HEK293 (cell line): ENCODE measurements at regions not wholly inside any gene's neighbourhood (a gene's known extent, or its start where the extent isn't known, plus 50 kb on each side); places are given as distances from the start of the nearest gene placed in this dataset.

ENCODE experiments used
- BCL11B ChIP-seq: fragments of 450-650 bp; formaldehyde crosslinking; IDR thresholded peaks from 2 replicates; pipeline ENCODE4 v1.5.1; 2016; ENCODE audit warnings: low read depth, missing biosample characterization, missing genetic modification characterization
- GLI2 ChIP-seq: fragments of 450-650 bp; formaldehyde crosslinking; IDR thresholded peaks from 2 replicates; pipeline ENCODE4; 2017; ENCODE audit warnings: missing biosample characterization, missing genetic modification characterization, low read depth, borderline replicate concordance
- GLI4 ChIP-seq: fragments of 450-650 bp; formaldehyde crosslinking; IDR thresholded peaks from 2 replicates; pipeline ENCODE4 v1.5.1; 2016; ENCODE audit warnings: missing biosample characterization, missing genetic modification characterization
- HOXC10 ChIP-seq: sonication (generic); formaldehyde crosslinking; IDR thresholded peaks from 2 replicates; pipeline ENCODE4 v1.8.1; 2023; ENCODE audit warnings: mild to moderate bottlenecking, missing genetic modification reagents
- KLF1 ChIP-seq: fragments of 450-650 bp; formaldehyde crosslinking; IDR thresholded peaks from 2 replicates; pipeline ENCODE4 v1.5.1; 2016; ENCODE audit warnings: missing biosample characterization, missing genetic modification characterization
- KLF16 ChIP-seq: fragments of 450-650 bp; formaldehyde crosslinking; IDR thresholded peaks from 2 replicates; pipeline ENCODE4 v1.5.1; 2017; ENCODE audit warnings: missing biosample characterization, missing genetic modification characterization
- KLF9 ChIP-seq: fragments of 450-650 bp; formaldehyde crosslinking; IDR thresholded peaks from 2 replicates; pipeline ENCODE4 v1.5.1; 2016; ENCODE audit warnings: missing biosample characterization, missing genetic modification characterization, low read depth
- MYNN ChIP-seq: fragments of 450-650 bp; formaldehyde crosslinking; IDR thresholded peaks from 2 replicates; pipeline ENCODE4 v1.5.1; 2016; ENCODE audit warnings: missing biosample characterization, missing genetic modification characterization, borderline replicate concordance
- MZF1 ChIP-seq: fragments of 450-650 bp; formaldehyde crosslinking; IDR thresholded peaks from 2 replicates; pipeline ENCODE4 v1.5.1; 2017; ENCODE audit warnings: missing biosample characterization, missing genetic modification characterization, borderline replicate concordance
- OSR2 ChIP-seq: fragments of 450-650 bp; formaldehyde crosslinking; IDR thresholded peaks from 2 replicates; pipeline ENCODE4 v1.5.1; 2016; ENCODE audit warnings: missing biosample characterization, missing genetic modification characterization
- OVOL3 ChIP-seq: fragments of 450-650 bp; formaldehyde crosslinking; IDR thresholded peaks from 2 replicates; pipeline ENCODE4 v1.5.1; 2016; ENCODE audit warnings: missing biosample characterization, missing genetic modification characterization
- SP2 ChIP-seq: fragments of 450-650 bp; formaldehyde crosslinking; IDR thresholded peaks from 2 replicates; pipeline ENCODE4 v1.5.1; 2016; ENCODE audit warnings: missing biosample characterization, missing genetic modification characterization
- SP7 ChIP-seq: fragments of 450-650 bp; formaldehyde crosslinking; IDR thresholded peaks from 2 replicates; pipeline ENCODE4 v1.5.1; 2016; ENCODE audit warnings: missing biosample characterization, missing genetic modification characterization
- YY1 ChIP-seq: fragments of 450-650 bp; formaldehyde crosslinking; IDR thresholded peaks from 2 replicates; pipeline ENCODE4 v1.5.1; 2018; ENCODE audit warnings: missing biosample characterization, missing genetic modification characterization
- ZBTB21 ChIP-seq: fragments of 450-650 bp; formaldehyde crosslinking; IDR thresholded peaks from 2 replicates; pipeline ENCODE4 v1.5.1; 2017; ENCODE audit warnings: missing biosample characterization, missing genetic modification characterization
- ZBTB44 ChIP-seq: fragments of 450-650 bp; IDR thresholded peaks from 2 replicates; pipeline ENCODE4 v1.5.1; 2018; ENCODE audit warnings: missing biosample characterization, mild to moderate bottlenecking, missing genetic modification characterization
- ZFHX2 ChIP-seq: fragments of 450-650 bp; formaldehyde crosslinking; conservative IDR thresholded peaks from 2 replicates; pipeline ENCODE4 v1.5.1; 2016; ENCODE audit warnings: missing biosample characterization, missing genetic modification characterization
- ZFP3 ChIP-seq: fragments of 450-650 bp; formaldehyde crosslinking; IDR thresholded peaks from 2 replicates; pipeline ENCODE4 v1.5.1; 2016; ENCODE audit warnings: low read depth, missing biosample characterization, missing genetic modification characterization
- ZNF121 ChIP-seq: fragments of 450-650 bp; formaldehyde crosslinking; IDR thresholded peaks from 2 replicates; pipeline ENCODE4 v1.5.1; 2016; ENCODE audit warnings: missing biosample characterization, missing genetic modification characterization
- ZNF140 ChIP-seq: fragments of 450-650 bp; formaldehyde crosslinking; IDR thresholded peaks from 2 replicates; pipeline ENCODE4 v1.5.1; 2016; ENCODE audit warnings: missing biosample characterization, missing genetic modification characterization
- ZNF19 ChIP-seq: fragments of 450-650 bp; formaldehyde crosslinking; IDR thresholded peaks from 2 replicates; pipeline ENCODE4; 2016; ENCODE audit warnings: missing biosample characterization, missing genetic modification characterization, low read depth
- ZNF211 ChIP-seq: fragments of 450-650 bp; formaldehyde crosslinking; IDR thresholded peaks from 2 replicates; pipeline ENCODE4 v1.5.1; 2016; ENCODE audit warnings: low read depth, missing biosample characterization, missing genetic modification characterization
- ZNF221 ChIP-seq: fragments of 450-650 bp; formaldehyde crosslinking; IDR thresholded peaks from 2 replicates; pipeline ENCODE4 v1.5.1; 2017; ENCODE audit warnings: missing biosample characterization, missing genetic modification characterization, borderline replicate concordance
- ZNF302 ChIP-seq: fragments of 450-650 bp; formaldehyde crosslinking; IDR thresholded peaks from 2 replicates; pipeline ENCODE4 v1.5.1; 2016; ENCODE audit warnings: missing biosample characterization, missing genetic modification characterization, low read depth
- ZNF37A ChIP-seq: fragments of 450-650 bp; IDR thresholded peaks from 2 replicates; pipeline ENCODE4 v1.5.1; 2018; ENCODE audit warnings: missing biosample characterization, missing genetic modification characterization
- ZNF426 ChIP-seq: fragments of 450-650 bp; formaldehyde crosslinking; IDR thresholded peaks from 2 replicates; pipeline ENCODE4 v1.5.1; 2017; ENCODE audit warnings: missing biosample characterization, missing genetic modification characterization, mild to moderate bottlenecking, inconsistent platforms, moderate library complexity
- ZNF514 ChIP-seq: fragments of 450-650 bp; formaldehyde crosslinking; IDR thresholded peaks from 2 replicates; pipeline ENCODE4 v1.5.1; 2016; ENCODE audit warnings: missing biosample characterization, missing genetic modification characterization
- ZNF548 ChIP-seq: fragments of 450-650 bp; formaldehyde crosslinking; IDR thresholded peaks from 2 replicates; pipeline ENCODE4 v1.5.1; 2016; ENCODE audit warnings: missing biosample characterization, missing genetic modification characterization
- ZNF571 ChIP-seq: fragments of 450-650 bp; formaldehyde crosslinking; IDR thresholded peaks from 2 replicates; pipeline ENCODE4 v1.5.0; 2017; ENCODE audit warnings: missing biosample characterization, missing genetic modification characterization
- ZNF621 ChIP-seq: fragments of 450-650 bp; formaldehyde crosslinking; IDR thresholded peaks from 2 replicates; pipeline ENCODE4 v1.5.1; 2017; ENCODE audit warnings: missing biosample characterization, missing genetic modification characterization
- ZNF629 ChIP-seq: fragments of 450-650 bp; formaldehyde crosslinking; IDR thresholded peaks from 2 replicates; pipeline ENCODE4 v1.5.1; 2017; ENCODE audit warnings: missing biosample characterization, missing genetic modification characterization
- ZNF658 ChIP-seq: fragments of 450-650 bp; formaldehyde crosslinking; IDR thresholded peaks from 2 replicates; pipeline ENCODE4; 2016; ENCODE audit warnings: missing biosample characterization, missing genetic modification characterization
- ZNF777 ChIP-seq: fragments of 450-650 bp; formaldehyde crosslinking; IDR thresholded peaks from 2 replicates; pipeline ENCODE4 v1.5.1; 2017; ENCODE audit warnings: missing biosample characterization, missing genetic modification characterization, borderline replicate concordance
- ZSCAN16 ChIP-seq: fragments of 450-650 bp; formaldehyde crosslinking; IDR thresholded peaks from 2 replicates; pipeline ENCODE4 v1.5.1; 2016; ENCODE audit warnings: missing biosample characterization, missing genetic modification characterization
- ZXDB ChIP-seq: fragments of 450-650 bp; formaldehyde crosslinking; IDR thresholded peaks from 2 replicates; pipeline ENCODE4 v1.5.1; 2016; ENCODE audit warnings: missing biosample characterization, missing genetic modification characterization
- TF ChIP-seq, protein P1 (sequence below): fragments of 450-650 bp; formaldehyde crosslinking; IDR thresholded peaks from 2 replicates; pipeline ENCODE4 v1.5.1; 2016; ENCODE audit warnings: missing biosample characterization, missing genetic modification characterization
- TF ChIP-seq, protein P2 (sequence below): fragments of 450-650 bp; formaldehyde crosslinking; IDR thresholded peaks from 2 replicates; pipeline ENCODE4 v1.5.1; 2017; ENCODE audit warnings: missing biosample characterization, missing genetic modification characterization

DNA sequence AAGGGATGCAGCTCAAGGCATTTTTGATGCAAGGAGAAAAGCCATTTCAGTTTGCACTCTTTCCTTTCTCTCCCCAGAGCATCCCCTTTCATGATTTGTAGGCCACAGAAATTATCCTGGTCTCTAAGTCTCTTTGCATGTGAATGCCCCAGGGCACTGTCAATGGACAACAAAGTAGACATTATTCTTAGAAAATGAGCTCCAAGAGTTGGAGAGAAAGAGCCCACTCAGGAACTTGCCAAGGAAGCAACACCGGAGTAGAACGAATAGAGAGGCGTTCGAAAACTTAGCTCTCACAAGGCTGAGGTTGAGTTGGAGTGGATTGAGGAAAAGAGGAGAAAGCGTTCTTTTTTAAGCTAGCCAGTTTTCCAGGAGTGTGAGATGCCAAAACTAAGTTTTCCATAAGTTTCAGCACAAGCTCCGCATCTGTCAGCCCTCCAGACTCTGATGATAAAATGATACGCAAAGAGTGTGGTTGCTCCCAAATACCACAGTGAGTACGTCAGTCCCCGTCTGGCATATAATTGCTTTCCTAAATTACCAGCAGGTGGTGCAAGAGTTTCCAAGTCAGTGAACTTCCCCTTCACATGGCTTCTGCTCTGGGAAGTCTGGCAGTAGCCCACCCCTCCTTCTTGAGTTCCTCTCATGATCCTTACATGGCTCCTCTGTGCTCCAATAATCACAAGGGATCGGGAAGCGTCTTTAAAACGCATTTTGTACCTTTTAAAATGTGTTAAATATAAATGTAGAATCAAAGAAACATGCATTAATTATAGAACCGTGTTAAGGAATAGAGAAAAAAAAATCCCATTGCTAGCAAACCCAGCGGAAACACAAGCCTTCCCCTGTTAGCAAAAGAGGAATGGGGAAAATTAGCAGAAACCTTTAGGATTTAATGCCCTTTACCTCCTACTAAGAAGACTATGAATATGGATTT lies 1060.6 kb upstream of the FANCL start (continued):
- TF ChIP-seq ZNF221 (tag by site-specific recombination) (no peak), ZFHX2 (tag by site-specific recombination) (no peak), ZNF211 (tag by site-specific recombination) (no peak), ZNF777 (no peak), ZNF571 (tag by site-specific recombination) (no peak), ZXDB (tag by site-specific recombination) (0 out of 2 replicates have a peak, but pooled peaks have one; percentile 22), ZNF514 (tag by site-specific recombination) (no peak), KLF16 (tag by site-specific recombination) (no peak), ZNF548 (tag by site-specific recombination) (no peak), OVOL3 (tag by site-specific recombination) (no peak), ZBTB44 (tag by site-specific recombination) (no peak), ZNF19 (tag by site-specific recombination) (no peak), BCL11B (tag by site-specific recombination) (no peak), YY1 (tag by site-specific recombination) (no peak), KLF1 (tag by site-specific recombination) (no peak), ZFP3 (tag by site-specific recombination) (no peak), KLF9 (tag by site-specific recombination) (no peak), MYNN (tag by site-specific recombination) (no peak), ZNF140 (tag by site-specific recombination) (no peak), HOXC10 (CRISPR knock-in tag) (no peak), ZNF121 (tag by site-specific recombination) (no peak), ZNF621 (no peak), SP7 (tag by site-specific recombination) (peak; percentile 42; the same call in 1 of the 2 replicates), ZNF658 (no peak), ZNF302 (tag by site-specific recombination) (no peak), OSR2 (tag by site-specific recombination) (0 out of 2 replicates have a peak, but pooled peaks have one; percentile 45), GLI2 (tag by site-specific recombination) (no peak), MZF1 (peak; percentile 73; the same call in 1 of the 2 replicates), GLI4 (tag by site-specific recombination) (no peak), ZNF37A (tag by site-specific recombination) (no peak), SP2 (tag by site-specific recombination) (no peak), ZSCAN16 (tag by site-specific recombination) (no peak), ZBTB21 (no peak), ZNF629 (tag by site-specific recombination) (0 out of 2 replicates have a peak, but pooled peaks have one; percentile 28), ZNF426 (tag by site-specific recombination) (no peak)
- TF ChIP-seq, protein P1, sequence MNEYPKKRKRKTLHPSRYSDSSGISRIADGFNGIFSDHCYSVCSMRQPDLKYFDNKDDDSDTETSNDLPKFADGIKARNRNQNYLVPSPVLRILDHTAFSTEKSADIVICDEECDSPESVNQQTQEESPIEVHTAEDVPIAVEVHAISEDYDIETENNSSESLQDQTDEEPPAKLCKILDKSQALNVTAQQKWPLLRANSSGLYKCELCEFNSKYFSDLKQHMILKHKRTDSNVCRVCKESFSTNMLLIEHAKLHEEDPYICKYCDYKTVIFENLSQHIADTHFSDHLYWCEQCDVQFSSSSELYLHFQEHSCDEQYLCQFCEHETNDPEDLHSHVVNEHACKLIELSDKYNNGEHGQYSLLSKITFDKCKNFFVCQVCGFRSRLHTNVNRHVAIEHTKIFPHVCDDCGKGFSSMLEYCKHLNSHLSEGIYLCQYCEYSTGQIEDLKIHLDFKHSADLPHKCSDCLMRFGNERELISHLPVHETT, result 0 out of 2 replicates have a peak, but pooled peaks have one; percentile 28
- TF ChIP-seq, protein P2, sequence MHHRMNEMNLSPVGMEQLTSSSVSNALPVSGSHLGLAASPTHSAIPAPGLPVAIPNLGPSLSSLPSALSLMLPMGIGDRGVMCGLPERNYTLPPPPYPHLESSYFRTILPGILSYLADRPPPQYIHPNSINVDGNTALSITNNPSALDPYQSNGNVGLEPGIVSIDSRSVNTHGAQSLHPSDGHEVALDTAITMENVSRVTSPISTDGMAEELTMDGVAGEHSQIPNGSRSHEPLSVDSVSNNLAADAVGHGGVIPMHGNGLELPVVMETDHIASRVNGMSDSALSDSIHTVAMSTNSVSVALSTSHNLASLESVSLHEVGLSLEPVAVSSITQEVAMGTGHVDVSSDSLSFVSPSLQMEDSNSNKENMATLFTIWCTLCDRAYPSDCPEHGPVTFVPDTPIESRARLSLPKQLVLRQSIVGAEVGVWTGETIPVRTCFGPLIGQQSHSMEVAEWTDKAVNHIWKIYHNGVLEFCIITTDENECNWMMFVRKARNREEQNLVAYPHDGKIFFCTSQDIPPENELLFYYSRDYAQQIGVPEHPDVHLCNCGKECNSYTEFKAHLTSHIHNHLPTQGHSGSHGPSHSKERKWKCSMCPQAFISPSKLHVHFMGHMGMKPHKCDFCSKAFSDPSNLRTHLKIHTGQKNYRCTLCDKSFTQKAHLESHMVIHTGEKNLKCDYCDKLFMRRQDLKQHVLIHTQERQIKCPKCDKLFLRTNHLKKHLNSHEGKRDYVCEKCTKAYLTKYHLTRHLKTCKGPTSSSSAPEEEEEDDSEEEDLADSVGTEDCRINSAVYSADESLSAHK, result no peak
